ENCODE measurements at regions not wholly inside any gene's neighbourhood (a gene's known extent, or its start where the extent isn't known, plus 50 kb on each side); places are given as distances from the start of the nearest gene placed in this dataset.

DNA sequence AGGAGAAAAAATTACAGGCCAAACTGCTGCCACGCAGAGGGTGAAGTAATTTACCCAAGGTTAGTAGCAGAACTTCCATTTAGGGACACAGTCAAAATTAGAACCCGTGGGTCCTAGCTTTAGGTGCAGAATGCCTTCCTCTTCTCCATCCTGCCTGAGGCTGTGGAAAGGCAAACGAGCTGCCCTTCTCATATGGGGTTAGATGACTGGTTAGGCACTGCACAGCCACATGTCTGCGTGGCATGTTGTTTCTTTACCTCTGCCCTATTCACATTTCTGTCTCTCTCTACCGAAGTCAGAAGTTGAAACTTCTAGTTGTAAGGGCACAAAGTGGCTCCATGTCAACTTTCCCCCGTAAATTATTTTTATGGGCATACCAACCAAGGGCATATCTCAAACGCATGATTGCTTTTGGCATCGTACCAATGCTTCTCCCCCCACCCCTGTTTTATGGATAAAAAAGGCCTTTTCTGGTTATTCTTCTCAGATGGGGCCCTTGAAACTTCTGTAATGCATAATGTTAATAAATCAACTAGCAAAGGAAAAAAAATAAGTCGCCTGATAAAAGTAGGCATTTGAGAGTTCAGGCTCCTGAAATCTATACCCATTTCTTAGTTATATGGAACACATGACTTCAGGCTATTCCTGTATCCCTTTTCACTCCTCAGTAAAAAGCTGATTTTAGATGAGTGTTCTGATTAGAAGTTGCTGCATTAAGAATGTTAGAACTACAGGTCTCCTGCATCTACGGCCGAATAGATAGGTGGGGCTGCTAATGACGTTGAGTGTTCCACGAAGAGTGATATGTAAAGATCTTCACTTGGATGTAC lies 139.6 kb upstream of the NRIP1 start:
- Histone ChIP-seq H3K9me3 (no peaks in the 10 kb centered on the region), H3K4me1 (peaks cover 0 to 26% (median 6%) of the 10 kb centered on the region in 12 donors), H3K36me3 (no peaks in the 10 kb centered on the region), H3K27me3 (no peaks in the 10 kb centered on the region), H3K4me3 (no peak overlapping the region), H3K27ac (peak overlapping the region in 9 of 12 donors; percentile 41 to 75 (median 54))
- DNase-seq (no peak), ATAC-seq (peak in 2 of 4 donors; percentile 13 to 40)
- TF ChIP-seq CTCF (IDR thresholded peaks at IDR 0.05) (no peak), POLR2A (IDR thresholded peaks at IDR 0.05) (no peak)
- WGBS, 4 donors: 53 to 67% (median 61%) methylated on average over 13 of the region's 13 CpGs
- intact Hi-C loops (cut with DNase I): loop anchor here in 1 of 10 donors (10.0 kb wide), 1 partner anchor 140 kb away; the partner anchor contains the start of gene NRIP1

DNA sequence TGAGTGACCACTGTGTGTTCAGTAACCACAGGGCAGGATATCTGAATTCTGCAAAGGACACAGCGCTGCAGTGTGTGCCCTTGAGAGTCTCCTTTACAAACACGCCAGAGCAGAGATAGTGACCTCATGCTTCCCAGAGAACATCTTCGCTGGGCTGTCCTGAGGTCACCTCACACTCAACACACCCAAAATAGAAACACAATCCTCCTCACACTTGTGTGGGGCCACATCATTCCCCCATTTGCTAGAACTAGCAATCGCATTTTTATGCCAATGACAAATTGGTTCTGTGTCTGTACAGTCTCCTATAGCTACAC lies 140.1 kb upstream of the NRIP1 start:
- Histone ChIP-seq H3K4me1 (peaks cover 0 to 32% (median 6%) of the 10 kb centered on the region in 12 donors), H3K27ac (peak overlapping the region in 9 of 12 donors; percentile 41 to 77 (median 54)), H3K36me3 (no peaks in the 10 kb centered on the region), H3K27me3 (no peaks in the 10 kb centered on the region), H3K4me3 (no peak overlapping the region), H3K9me3 (no peaks in the 10 kb centered on the region)
- 46 to 69% (median 61%) methylated on average over 4 of the region's 4 CpGs for WGBS, 4 donors
- intact Hi-C loops (cut with DNase I): loop anchor here in 1 of 10 donors (10.0 kb wide), 1 partner anchor 140 kb away; the partner anchor contains the start of gene NRIP1
- ATAC-seq: peak; percentile 96 to 97 (median 96)
- TF ChIP-seq CTCF (IDR thresholded peaks at IDR 0.05) (no peak), POLR2A (IDR thresholded peaks at IDR 0.05) (no peak)
- DNase-seq: peak in 4 of 5 donors; percentile 24 to 62 (median 39)

DNA sequence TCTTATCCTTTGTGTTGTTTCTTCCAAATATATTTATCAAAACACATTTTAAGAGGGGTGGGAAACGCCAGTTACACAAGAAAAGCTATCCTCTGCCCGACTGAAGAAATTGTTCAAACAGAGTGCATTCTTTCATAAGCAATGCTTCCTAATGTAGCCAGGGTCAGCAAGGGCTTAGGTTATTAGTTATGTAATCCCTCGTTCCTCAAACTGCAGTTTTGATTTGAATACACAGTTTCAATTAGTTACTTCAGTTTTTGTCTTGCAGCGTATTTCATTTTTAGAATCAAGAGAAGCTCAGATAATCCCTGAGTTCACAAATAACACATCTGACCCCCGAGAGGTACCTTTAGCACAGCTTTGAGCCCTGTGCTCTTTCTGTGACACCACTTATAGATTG lies 141.7 kb upstream of the NRIP1 start:
- 82 to 91% (median 83%) methylated on average over 5 of the region's 5 CpGs for WGBS, 4 donors
- Histone ChIP-seq H3K9me3 (no peaks in the 10 kb centered on the region), H3K4me1 (peaks cover 0 to 47% (median 6%) of the 10 kb centered on the region in 12 donors), H3K27ac (peak overlapping the region in 1 of 12 donors; percentile 35), H3K4me3 (no peak overlapping the region), H3K36me3 (no peaks in the 10 kb centered on the region), H3K27me3 (no peaks in the 10 kb centered on the region)
- DNase-seq (no peak), ATAC-seq (no peak)
- TF ChIP-seq CTCF (IDR thresholded peaks at IDR 0.05): no peak
- no peak for TF ChIP-seq POLR2A (IDR thresholded peaks at IDR 0.05)
- intact Hi-C loops (cut with DNase I): loop anchor here in 1 of 10 donors (10.0 kb wide), 1 partner anchor 142 kb away; the partner anchor contains the start of gene NRIP1

DNA sequence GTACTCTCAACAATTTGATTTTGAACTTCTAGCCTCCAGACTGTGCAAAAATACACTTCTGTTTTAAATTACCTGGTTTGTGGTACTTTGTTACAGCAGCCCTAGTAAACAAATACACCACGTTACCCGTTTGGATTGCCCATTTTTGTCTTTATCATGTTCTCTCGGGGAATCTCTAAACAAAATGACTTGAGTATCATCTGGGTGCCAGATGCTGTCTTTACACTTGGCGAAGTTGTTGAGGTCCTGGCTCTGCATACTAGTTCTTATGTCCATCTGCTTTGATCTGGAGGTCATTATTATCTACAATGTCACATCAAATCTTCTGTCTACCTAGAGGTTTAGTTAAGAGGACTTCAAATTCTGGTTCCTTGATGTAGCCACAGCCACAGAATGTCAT lies 142.4 kb upstream of the NRIP1 start:
- no peaks in the 10 kb centered on the region for H3K36me3 ChIP-seq
- H3K4me1 ChIP-seq: peaks cover 0 to 55% (median 6%) of the 10 kb centered on the region in 12 donors
- H3K27me3 ChIP-seq: no peaks in the 10 kb centered on the region
- no peak for DNase-seq
- no peak overlapping the region for H3K27ac ChIP-seq
- intact Hi-C loops (cut with DNase I): loop anchor here in 1 of 10 donors (10.0 kb wide), 1 partner anchor 142 kb away; the partner anchor contains the start of gene NRIP1
- no peaks in the 10 kb centered on the region for H3K9me3 ChIP-seq
- no peak overlapping the region for H3K4me3 ChIP-seq
- TF ChIP-seq CTCF (IDR thresholded peaks at IDR 0.05) (no peak), POLR2A (IDR thresholded peaks at IDR 0.05) (no peak)
- no peak for ATAC-seq
- 88 to 93% (median 89%) methylated on average over 4 of the region's 4 CpGs for WGBS, 4 donors

Data from heart left ventricle (tissue), 16 donors.